ENCODE measurements at regions not wholly inside any gene's neighbourhood (a gene's known extent, or its start where the extent isn't known, plus 50 kb on each side); places are given as distances from the start of the nearest gene placed in this dataset.

DNA sequence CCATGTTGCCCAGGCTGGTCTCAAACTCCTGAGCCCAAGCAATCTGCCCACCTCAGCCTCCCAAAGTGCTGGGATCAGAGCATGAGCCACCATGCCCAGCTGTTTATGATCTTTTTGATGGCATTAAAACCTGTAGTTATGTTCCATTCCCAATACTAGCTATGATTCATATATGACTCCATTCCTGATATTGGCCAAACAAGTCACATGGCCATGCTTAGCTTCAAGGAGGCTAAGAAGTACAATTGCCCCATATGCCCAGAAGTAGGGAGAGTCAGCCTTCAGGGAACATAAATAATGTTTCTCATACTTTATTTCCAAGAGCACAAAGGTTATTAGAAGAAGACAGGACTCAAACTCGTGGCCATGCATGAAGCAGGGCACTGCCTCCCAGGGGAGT, 132.4 kb upstream of the RAB6C start:
- H4K20me1 ChIP-seq (ENCODE audit: insufficient read depth, low read length) = no peaks in the 10 kb centered on the region
- no TSS peak for BruUV-seq (replicated peaks)
- DNase-seq (ENCODE audit: low spot score) = no peak
- ChIA-PET POLR2A (no interaction called here), CTCF (ENCODE audit: low intra/inter-chr PET ratio, low total read pairs) (no interaction called here)
- FAIRE-seq = no peak
- 8% methylated on average over 1 of the region's 1 CpG for WGBS (ENCODE audit: low lambda C conversion rate)
- H3K4me3 ChIP-seq (replicated peaks in 1 of 3; ENCODE audit: insufficient read depth in 1 of 3, low read depth in 2 of 3, low read length in 3 of 3) = no peak overlapping the region
- no peak overlapping the region for H3K27ac ChIP-seq (ENCODE audit: extremely low read length, insufficient read depth, low read length)
- H3K4me2 ChIP-seq (ENCODE audit: low read depth, low read length) = no peak overlapping the region
- no peaks in the 10 kb centered on the region for H3K36me3 ChIP-seq (replicated peaks in 1 of 2; ENCODE audit: control insufficient read depth in 1 of 2, insufficient read depth in 2 of 2, low read length in 2 of 2)
- no peak for ATAC-seq
- in situ Hi-C loops (cut with HindIII; ENCODE audit: extremely low pct_ligation_motif_present, low pct_unique_long_range_greater_than_20kb) (loop anchor here (25.0 kb wide), 1 partner anchor 1085 kb away; no protein-coding TSS in a partner anchor), intact Hi-C loops (cut with micrococcal nuclease; ENCODE audit: unreplicated experiment) (loop anchor here (10.0 kb wide), 1 partner anchor 1112 kb away; no protein-coding TSS in a partner anchor)
- no peak overlapping the region for H3K9ac ChIP-seq (ENCODE audit: insufficient read depth, low read depth, low read length)
- 0 out of 5 replicates have a peak, but pooled peaks cover 0 to 3% of the 10 kb centered on the region in 2 experiments for H3K27me3 ChIP-seq (ENCODE audit: control insufficient read depth in 1 of 2, insufficient read depth in 2 of 2, low read length in 2 of 2)
- no peaks in the 10 kb centered on the region for H3K79me2 ChIP-seq (ENCODE audit: insufficient read depth, low read length)
- no peaks in the 10 kb centered on the region for H3K4me1 ChIP-seq (ENCODE audit: insufficient read depth, low read length)
- no peaks in the 10 kb centered on the region for H3K9me3 ChIP-seq (ENCODE audit: low read length)
- H2AFZ ChIP-seq (ENCODE audit: low read length) = no peak overlapping the region
- no peak for TF ChIP-seq RFX1 (IDR thresholded peaks at IDR 0.05)
- no peak for TF ChIP-seq ZFYVE20 (CRISPR knock-in tag; IDR thresholded peaks at IDR 0.05; ENCODE audit: borderline replicate concordance, low read depth)
- TF ChIP-seq, protein P1, sequence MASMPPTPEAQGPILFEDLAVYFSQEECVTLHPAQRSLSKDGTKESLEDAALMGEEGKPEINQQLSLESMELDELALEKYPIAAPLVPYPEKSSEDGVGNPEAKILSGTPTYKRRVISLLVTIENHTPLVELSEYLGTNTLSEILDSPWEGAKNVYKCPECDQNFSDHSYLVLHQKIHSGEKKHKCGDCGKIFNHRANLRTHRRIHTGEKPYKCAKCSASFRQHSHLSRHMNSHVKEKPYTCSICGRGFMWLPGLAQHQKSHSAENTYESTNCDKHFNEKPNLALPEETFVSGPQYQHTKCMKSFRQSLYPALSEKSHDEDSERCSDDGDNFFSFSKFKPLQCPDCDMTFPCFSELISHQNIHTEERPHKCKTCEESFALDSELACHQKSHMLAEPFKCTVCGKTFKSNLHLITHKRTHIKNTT (CRISPR knock-in tag; IDR thresholded peaks at IDR 0.05) = no peak
- TF ChIP-seq, protein P2, sequence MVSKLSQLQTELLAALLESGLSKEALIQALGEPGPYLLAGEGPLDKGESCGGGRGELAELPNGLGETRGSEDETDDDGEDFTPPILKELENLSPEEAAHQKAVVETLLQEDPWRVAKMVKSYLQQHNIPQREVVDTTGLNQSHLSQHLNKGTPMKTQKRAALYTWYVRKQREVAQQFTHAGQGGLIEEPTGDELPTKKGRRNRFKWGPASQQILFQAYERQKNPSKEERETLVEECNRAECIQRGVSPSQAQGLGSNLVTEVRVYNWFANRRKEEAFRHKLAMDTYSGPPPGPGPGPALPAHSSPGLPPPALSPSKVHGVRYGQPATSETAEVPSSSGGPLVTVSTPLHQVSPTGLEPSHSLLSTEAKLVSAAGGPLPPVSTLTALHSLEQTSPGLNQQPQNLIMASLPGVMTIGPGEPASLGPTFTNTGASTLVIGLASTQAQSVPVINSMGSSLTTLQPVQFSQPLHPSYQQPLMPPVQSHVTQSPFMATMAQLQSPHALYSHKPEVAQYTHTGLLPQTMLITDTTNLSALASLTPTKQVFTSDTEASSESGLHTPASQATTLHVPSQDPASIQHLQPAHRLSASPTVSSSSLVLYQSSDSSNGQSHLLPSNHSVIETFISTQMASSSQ (IDR thresholded peaks at IDR 0.05; ENCODE audit: low read depth) = no peak
- TF ChIP-seq, protein P2 (CRISPR knock-in tag; IDR thresholded peaks at IDR 0.05; ENCODE audit: borderline replicate concordance) = no peak
- no peak for TF ChIP-seq ZNF605 (CRISPR knock-in tag; IDR thresholded peaks at IDR 0.05)
- TF ChIP-seq THYN1 (CRISPR knock-in tag; IDR thresholded peaks at IDR 0.05; ENCODE audit: borderline replicate concordance, low read depth) = no peak
- TF ChIP-seq SRY (CRISPR knock-in tag; IDR thresholded peaks at IDR 0.05) = no peak
- TF ChIP-seq ZNF205 (CRISPR knock-in tag; IDR thresholded peaks at IDR 0.05) = no peak
- no peak for TF ChIP-seq SOX5 (CRISPR knock-in tag; IDR thresholded peaks at IDR 0.05; ENCODE audit: borderline replicate concordance)
- no peak for TF ChIP-seq ATAD3A (CRISPR knock-in tag; IDR thresholded peaks at IDR 0.05)
- TF ChIP-seq ZNF362 (CRISPR knock-in tag; IDR thresholded peaks at IDR 0.05; ENCODE audit: borderline replicate concordance) = no peak
- no peak for TF ChIP-seq DRAP1 (CRISPR knock-in tag; IDR thresholded peaks at IDR 0.05)
- TF ChIP-seq ZSCAN9 (CRISPR knock-in tag; IDR thresholded peaks at IDR 0.05; ENCODE audit: borderline replicate concordance) = no peak
